ACC112 (cell line): ENCODE measurements at regions not wholly inside any gene's neighbourhood (a gene's known extent, or its start where the extent isn't known, plus 50 kb on each side); places are given as distances from the start of the nearest gene placed in this dataset.
"Not testable (repeated sequence)": the region's sequence is repeated elsewhere in the genome, so short reads cannot be mapped to it uniquely, and the experiment has no call there.

Experiments used
- H2AFZ ChIP-seq: fragments of 200-600 bp; sonication (generic); one replicate; pipeline ENCODE4 v1.6.0; 2017; ENCODE audit warnings: antibody characterized with exemption, low read length; ENCODE audit not compliant: unreplicated experiment
- H3K27ac ChIP-seq: fragments of 200-600 bp; sonication (generic); 2 replicates; pipeline ENCODE4 v1.5.1; 2014; ENCODE audit warnings: low read depth, mild to moderate bottlenecking, antibody characterized with exemption, low read length, moderate library complexity
- H3K27me3 ChIP-seq: fragments of 200-600 bp; sonication (generic); 2 replicates; pipeline ENCODE4 v1.6.1; 2014; ENCODE audit warnings: mild to moderate bottlenecking, antibody characterized with exemption, low read length, moderate library complexity, mixed read lengths; ENCODE audit not compliant: insufficient read depth
- H3K36me3 ChIP-seq: fragments of 200-600 bp; sonication (generic); 2 replicates; pipeline ENCODE4 v1.6.1; 2016; ENCODE audit warnings: mild to moderate bottlenecking, antibody characterized with exemption, low read length, moderate library complexity, mixed read lengths; ENCODE audit not compliant: insufficient read depth
- H3K4me1 ChIP-seq: fragments of 200-600 bp; sonication (generic); one replicate; pipeline ENCODE4 v1.6.1; 2016; ENCODE audit warnings: low read length, mixed read lengths; ENCODE audit not compliant: insufficient read depth, unreplicated experiment, control insufficient read depth
- H3K4me3 ChIP-seq: fragments of 200-600 bp; sonication (generic); 2 replicates; pipeline ENCODE4 v1.5.1; 2014; ENCODE audit warnings: mild to moderate bottlenecking, low read depth, low read length
- H3K79me2 ChIP-seq: fragments of 200-600 bp; sonication (generic); one replicate; pipeline ENCODE4 v1.6.0; 2016; ENCODE audit warnings: low read length; ENCODE audit not compliant: control insufficient read depth, unreplicated experiment, insufficient read depth

GRCh38 chr18:73120626-73121025 lies 252.8 kb upstream of the NETO1 start:
- Histone ChIP-seq H3K27ac (no peak overlapping the region), H2AFZ (no peak overlapping the region), H3K79me2 (no peaks in the 10 kb centered on the region), H3K4me1 (peaks cover 14% of the 10 kb centered on the region), H3K4me3 (no peak overlapping the region), H3K27me3 (no peaks in the 10 kb centered on the region), H3K36me3 (no peaks in the 10 kb centered on the region)

GRCh38 chr18:73119574-73119973 lies 251.8 kb upstream of the NETO1 start:
- H3K4me3 ChIP-seq: no peak overlapping the region
- peaks cover 14% of the 10 kb centered on the region for H3K4me1 ChIP-seq
- H3K27me3 ChIP-seq: no peaks in the 10 kb centered on the region
- H3K27ac ChIP-seq: no peak overlapping the region
- no peaks in the 10 kb centered on the region for H3K79me2 ChIP-seq
- H3K36me3 ChIP-seq: no peaks in the 10 kb centered on the region
- H2AFZ ChIP-seq: no peak overlapping the region

GRCh38 chr18:73118121-73118816 lies 250.5 kb upstream of the NETO1 start:
- Histone ChIP-seq H3K4me3 (0 out of 2 replicates have a peak overlapping the region, but pooled peaks have one; percentile 15), H3K27me3 (no peaks in the 10 kb centered on the region), H3K36me3 (no peaks in the 10 kb centered on the region), H3K27ac (peak overlapping the region; percentile 41; the same call in 1 of the 2 replicates), H2AFZ (no peak overlapping the region), H3K4me1 (peaks cover 14% of the 10 kb centered on the region), H3K79me2 (no peaks in the 10 kb centered on the region)

- Histone ChIP-seq H3K27me3 (no peaks in the 10 kb centered on the region), H3K36me3 (no peaks in the 10 kb centered on the region), H3K4me3 (no peak overlapping the region), H3K4me1 (no peaks in the 10 kb centered on the region), H3K27ac (no peak overlapping the region), H2AFZ (no peak overlapping the region), H3K79me2 (no peaks in the 10 kb centered on the region)
Observed at GRCh38 chr18:73110307-73110706, 242.5 kb upstream of the NETO1 start.

- Histone ChIP-seq H3K4me3 (no peak overlapping the region), H3K36me3 (no peaks in the 10 kb centered on the region), H3K4me1 (peaks cover 6% of the 10 kb centered on the region)
Observed at GRCh38 chr18:73101977-73102376, 234.2 kb upstream of the NETO1 start.

GRCh38 chr18:73101491-73101890 lies 233.7 kb upstream of the NETO1 start:
- peak overlapping the region; percentile 79 for H3K27ac ChIP-seq
- H3K4me1 ChIP-seq, H2AFZ ChIP-seq, H3K27me3 ChIP-seq, H3K79me2 ChIP-seq, H3K4me3 ChIP-seq, H3K36me3 ChIP-seq: not testable (repeated sequence)

More at GRCh38 chr18:73101977-73102376, 234.2 kb upstream of the NETO1 start:
- Histone ChIP-seq H3K27me3 (no peaks in the 10 kb centered on the region), H2AFZ (peak overlapping the region; percentile 31), H3K27ac (peak overlapping the region; percentile 79), H3K79me2 (no peaks in the 10 kb centered on the region)

- Histone ChIP-seq H3K27me3 (no peaks in the 10 kb centered on the region), H3K4me1 (peaks cover 6% of the 10 kb centered on the region), H2AFZ (no peak overlapping the region), H3K27ac (no peak overlapping the region), H3K36me3 (no peaks in the 10 kb centered on the region), H3K4me3 (no peak overlapping the region), H3K79me2 (no peaks in the 10 kb centered on the region)
Observed at GRCh38 chr18:73099759-73100158, 232.0 kb upstream of the NETO1 start.

- no peaks in the 10 kb centered on the region for H3K4me1 ChIP-seq
- no peak overlapping the region for H3K27ac ChIP-seq
- no peak overlapping the region for H2AFZ ChIP-seq
- no peaks in the 10 kb centered on the region for H3K36me3 ChIP-seq
- no peaks in the 10 kb centered on the region for H3K27me3 ChIP-seq
- no peak overlapping the region for H3K4me3 ChIP-seq
- no peaks in the 10 kb centered on the region for H3K79me2 ChIP-seq
Observed at GRCh38 chr18:73093687-73094250, 226.0 kb upstream of the NETO1 start.

GRCh38 chr18:73088445-73088844 lies 220.7 kb upstream of the NETO1 start:
- Histone ChIP-seq H2AFZ (no peak overlapping the region), H3K27me3 (no peaks in the 10 kb centered on the region), H3K36me3 (no peaks in the 10 kb centered on the region), H3K27ac (no peak overlapping the region), H3K4me1 (no peaks in the 10 kb centered on the region), H3K79me2 (no peaks in the 10 kb centered on the region), H3K4me3 (no peak overlapping the region)

GRCh38 chr18:73087282-73087977 lies 219.6 kb upstream of the NETO1 start:
- Histone ChIP-seq H3K36me3 (no peaks in the 10 kb centered on the region), H3K4me3 (no peak overlapping the region), H3K4me1 (no peaks in the 10 kb centered on the region), H3K27me3 (no peaks in the 10 kb centered on the region), H2AFZ (no peak overlapping the region), H3K27ac (no peak overlapping the region), H3K79me2 (no peaks in the 10 kb centered on the region)

GRCh38 chr18:73079920-73080319 lies 212.1 kb upstream of the NETO1 start:
- Histone ChIP-seq H3K4me3 (no peak overlapping the region), H3K27me3 (no peaks in the 10 kb centered on the region), H3K4me1 (no peaks in the 10 kb centered on the region), H3K36me3 (no peaks in the 10 kb centered on the region), H3K79me2 (no peaks in the 10 kb centered on the region), H3K27ac (no peak overlapping the region), H2AFZ (no peak overlapping the region)
